GM12875 (cell line): ENCODE measurements at regions not wholly inside any gene's neighbourhood (a gene's known extent, or its start where the extent isn't known, plus 50 kb on each side); places are given as distances from the start of the nearest gene placed in this dataset.
"Not testable (repeated sequence)": the region's sequence is repeated elsewhere in the genome, so short reads cannot be mapped to it uniquely, and the experiment has no call there.

Experiments used
- H3K4me3 ChIP-seq: one replicate; pipeline ENCODE4 v1.5.1; 2011; ENCODE audit warnings: low read depth, low read length, control low read depth
- TF ChIP-seq, protein P1 (sequence below): IDR thresholded peaks from 2 replicates; pipeline ENCODE4 v1.5.1; 2011; ENCODE audit warnings: low read depth, mild to moderate bottlenecking, control low read depth, inconsistent platforms, low read length, moderate library complexity, borderline replicate concordance; ENCODE audit not compliant: insufficient read depth

DNA sequence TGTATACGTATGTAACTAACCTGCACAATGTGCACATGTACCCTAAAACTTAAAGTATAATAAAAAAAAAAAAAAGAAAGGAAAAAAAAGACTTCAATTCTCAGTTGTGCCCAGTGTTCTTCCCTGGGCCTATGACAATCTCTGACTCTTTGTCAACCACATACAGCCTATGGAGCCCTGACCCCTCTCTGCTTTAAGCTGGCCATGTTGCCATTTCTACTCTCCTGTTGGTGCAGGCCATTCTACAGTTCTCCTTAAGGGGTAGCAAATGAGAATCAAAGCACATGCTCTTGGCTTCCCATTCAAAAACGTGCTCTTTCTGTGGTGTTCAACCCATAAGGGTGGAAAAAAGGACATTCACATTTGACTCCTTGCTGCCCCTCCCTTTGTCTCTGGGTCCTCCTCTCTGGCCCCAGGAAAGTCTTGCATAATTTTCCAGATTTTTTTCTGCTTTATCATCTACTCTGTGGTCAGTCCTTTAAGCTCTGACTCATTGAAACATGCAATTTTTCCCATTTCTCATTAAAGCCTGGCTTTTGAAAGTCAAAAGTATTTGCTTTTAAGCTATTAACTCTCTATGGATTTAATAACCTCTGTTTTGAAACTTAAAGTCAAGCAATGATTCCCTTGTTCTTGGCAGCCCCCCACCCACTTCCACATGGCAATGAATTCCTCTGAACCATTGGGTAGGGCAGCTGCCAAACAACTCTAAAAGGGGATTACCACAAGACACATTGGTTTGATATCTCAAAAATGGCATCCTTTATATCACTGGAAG is 208.6 kb upstream of the MCHR2 start:
- TF ChIP-seq, protein P1, sequence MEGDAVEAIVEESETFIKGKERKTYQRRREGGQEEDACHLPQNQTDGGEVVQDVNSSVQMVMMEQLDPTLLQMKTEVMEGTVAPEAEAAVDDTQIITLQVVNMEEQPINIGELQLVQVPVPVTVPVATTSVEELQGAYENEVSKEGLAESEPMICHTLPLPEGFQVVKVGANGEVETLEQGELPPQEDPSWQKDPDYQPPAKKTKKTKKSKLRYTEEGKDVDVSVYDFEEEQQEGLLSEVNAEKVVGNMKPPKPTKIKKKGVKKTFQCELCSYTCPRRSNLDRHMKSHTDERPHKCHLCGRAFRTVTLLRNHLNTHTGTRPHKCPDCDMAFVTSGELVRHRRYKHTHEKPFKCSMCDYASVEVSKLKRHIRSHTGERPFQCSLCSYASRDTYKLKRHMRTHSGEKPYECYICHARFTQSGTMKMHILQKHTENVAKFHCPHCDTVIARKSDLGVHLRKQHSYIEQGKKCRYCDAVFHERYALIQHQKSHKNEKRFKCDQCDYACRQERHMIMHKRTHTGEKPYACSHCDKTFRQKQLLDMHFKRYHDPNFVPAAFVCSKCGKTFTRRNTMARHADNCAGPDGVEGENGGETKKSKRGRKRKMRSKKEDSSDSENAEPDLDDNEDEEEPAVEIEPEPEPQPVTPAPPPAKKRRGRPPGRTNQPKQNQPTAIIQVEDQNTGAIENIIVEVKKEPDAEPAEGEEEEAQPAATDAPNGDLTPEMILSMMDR = no peak
- no peak overlapping the region for H3K4me3 ChIP-seq

DNA sequence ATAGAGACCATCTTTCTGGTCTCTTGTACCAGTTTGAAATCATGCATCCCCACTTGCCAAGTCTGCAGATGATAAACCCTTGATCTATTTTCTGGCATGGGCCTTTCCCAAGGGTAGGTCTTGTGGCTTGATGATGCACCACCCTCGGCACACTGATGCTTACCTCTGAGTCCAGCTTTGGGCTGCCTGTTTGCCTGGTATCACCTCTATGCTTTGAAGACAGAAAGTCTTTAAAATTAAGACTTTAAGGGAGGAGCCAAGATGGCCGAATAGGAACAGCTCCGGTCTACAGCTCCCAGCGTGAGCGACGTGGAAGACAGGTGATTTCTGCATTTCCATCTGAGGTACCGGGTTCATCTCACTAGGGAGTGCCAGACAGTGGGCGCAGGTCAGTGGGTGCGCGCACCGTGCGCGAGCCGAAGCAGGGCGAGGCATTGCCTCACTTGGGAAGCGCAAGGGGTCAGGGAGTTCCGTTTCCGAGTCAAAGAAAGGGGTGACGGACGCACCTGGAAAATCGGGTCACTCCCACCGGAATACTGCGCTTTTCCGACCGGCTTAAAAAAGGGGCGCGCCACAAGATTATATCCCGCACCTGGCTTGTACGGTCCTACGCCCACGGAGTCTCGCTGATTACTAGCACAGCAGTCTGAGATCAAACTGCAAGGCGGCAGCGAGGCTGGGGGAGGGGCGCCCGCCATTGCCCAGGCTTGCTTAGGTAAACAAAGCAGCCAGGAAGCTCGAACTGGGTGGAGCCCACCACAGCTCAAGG is 202.4 kb upstream of the MCHR2 start:
- H3K4me3 ChIP-seq = not testable (repeated sequence)

DNA sequence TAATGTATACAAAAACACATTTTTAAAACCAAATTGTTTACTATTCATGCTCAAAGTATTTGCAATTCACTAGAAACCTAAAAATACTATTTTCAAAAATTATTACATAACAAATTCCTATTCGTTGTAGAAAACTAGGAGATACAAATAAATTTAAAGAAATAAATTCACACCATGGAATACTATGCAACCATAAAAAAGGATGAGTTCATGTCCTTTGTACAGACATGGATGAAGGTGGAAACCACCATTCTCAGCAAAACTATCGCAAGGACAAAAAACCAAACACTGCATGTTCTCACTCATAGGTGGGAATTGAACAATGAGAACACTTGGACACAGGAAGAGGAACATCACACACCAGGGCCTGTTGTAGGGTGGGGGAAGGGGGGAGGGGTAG is 201.2 kb upstream of the MCHR2 start:
- not testable (repeated sequence) for H3K4me3 ChIP-seq

DNA sequence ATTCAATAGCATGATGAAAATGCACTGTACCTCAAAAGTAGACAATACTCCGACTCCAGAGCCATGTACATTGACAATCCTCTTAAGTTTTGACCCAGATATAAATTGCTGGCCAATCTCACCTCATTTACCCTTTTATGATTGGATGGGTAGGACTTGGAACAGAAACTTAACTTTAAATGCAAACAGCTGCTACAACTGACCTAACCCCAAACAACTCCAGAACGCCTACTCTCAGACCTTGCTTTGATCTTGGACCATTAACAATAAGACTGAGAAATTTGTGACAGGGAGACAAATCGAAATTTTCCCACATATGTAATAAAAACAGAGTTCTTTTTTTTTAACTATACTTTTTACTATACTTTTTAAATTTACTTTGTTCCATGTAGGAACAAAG is 200.5 kb upstream of the MCHR2 start:
- no peak overlapping the region for H3K4me3 ChIP-seq
- TF ChIP-seq, protein P1 = no peak

DNA sequence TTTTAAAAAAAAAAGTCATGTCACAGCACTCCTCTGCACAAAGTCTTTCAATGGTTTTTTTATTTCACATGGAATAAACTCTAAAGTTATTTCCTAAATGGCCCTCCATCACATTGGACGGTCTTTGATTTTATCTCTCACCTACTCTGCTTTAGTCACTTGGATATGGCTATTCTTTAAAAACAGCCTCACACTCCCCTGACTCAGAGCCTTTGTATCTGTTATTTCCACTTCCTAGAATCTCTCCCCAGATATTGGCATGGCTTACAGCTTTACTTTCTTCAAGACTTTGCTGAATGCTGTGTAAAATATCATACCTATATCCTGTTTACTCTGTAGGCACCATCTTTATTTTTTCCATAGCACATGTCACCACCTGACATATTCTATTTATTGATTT is 194.7 kb upstream of the MCHR2 start:
- H3K4me3 ChIP-seq = no peak overlapping the region
- TF ChIP-seq, protein P1 = no peak

GRCh38 chr6:100186552-100186951 is 192.5 kb upstream of the MCHR2 start:
- TF ChIP-seq, protein P1 = no peak
- no peak overlapping the region for H3K4me3 ChIP-seq

- TF ChIP-seq, protein P1 = no peak
- H3K4me3 ChIP-seq = no peak overlapping the region
These were observed 191.6 kb upstream of the MCHR2 start for GRCh38 chr6:100185615-100186014.

DNA sequence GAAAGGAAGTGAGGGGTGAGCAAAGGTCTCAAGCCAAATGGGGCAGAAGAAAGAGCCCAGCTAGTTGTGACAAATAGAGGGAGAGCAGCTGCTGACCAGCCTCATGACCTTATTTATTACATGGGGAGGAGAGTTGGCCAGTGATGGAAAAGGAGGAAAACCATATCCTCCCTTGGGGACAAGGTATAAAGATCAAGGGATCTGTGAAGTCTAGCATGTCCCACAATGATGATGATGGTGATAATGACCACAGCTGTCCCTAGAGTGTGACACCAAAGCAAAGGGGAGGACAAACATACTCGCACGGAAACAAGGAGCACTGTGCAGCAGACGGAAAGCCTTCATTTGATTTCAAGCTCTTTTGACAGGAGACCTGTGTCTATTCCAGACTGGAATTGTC is 190.4 kb upstream of the MCHR2 start:
- TF ChIP-seq, protein P1 = no peak
- no peak overlapping the region for H3K4me3 ChIP-seq
